K562 (cell line): ENCODE measurements at regions not wholly inside any gene's neighbourhood (a gene's known extent, or its start where the extent isn't known, plus 50 kb on each side); places are given as distances from the start of the nearest gene placed in this dataset.

ENCODE experiments used
- ATAC-seq: fragments of 200-7000 bp; cut with Tn5 transposase; 3 replicates; pipeline ENCODE4 v1.9.1; 2020; ENCODE audit warnings: moderate library complexity
- BruUV-seq: library from RNA; stranded (reverse); fragments of 400-500 nt; replicated peaks from 2 replicates; lab custom pipeline; 2021; lab: Mats Ljungman, UMichigan
- CTCF ChIA-PET: fragments of 300-600 bp; formaldehyde crosslinking; extraction: SDS; loops from one replicate; lab custom pipeline; 2021; ENCODE audit warnings: low intra/inter-chr PET ratio; lab: Yijun Ruan, JAX
- POLR2A ChIA-PET: fragments of 300-600, 350-650 bp; sonication (Branson Sonifier 250); formaldehyde crosslinking; extraction: SDS; loops from one replicate; lab custom pipeline; 2021; ENCODE audit warnings: antibody characterized with exemption, inconsistent platforms; lab: Yijun Ruan, JAX
- DNase-seq, 4 experiments: peaks; one replicate each; pipeline versions ENCODE4 v3.0.0 to v3.0.0-alpha.2; 2011 to 2018; ENCODE audit warnings: low spot score in 3 of 4, mixed read lengths in 3 of 4; ENCODE audit errors: extremely low read depth in 1 of 4
- FAIRE-seq: peaks from 2 replicates; lab custom pipeline; 2011; peaks lifted over from hg19 to GRCh38; lab: Jason Lieb, UNC
- H2AFZ ChIP-seq: 2 replicates; pipeline ENCODE4 v1.6.0; 2011; ENCODE audit warnings: low read depth, low read length, control low read depth, inconsistent platforms
- H3K27ac ChIP-seq: fragments of 200-600 bp; 3 replicates; pipeline ENCODE4 v1.8.0; 2011; ENCODE audit warnings: low read depth, mild to moderate bottlenecking, control low read depth, inconsistent platforms, low read length, moderate library complexity, mixed read lengths; ENCODE audit errors: extremely low read depth
- H3K27me3 ChIP-seq, 2 experiments: fragments of 300-600 bp in 1 of 2; 2 replicates in 1 of 2; 3 replicates in 1 of 2; pipeline versions ENCODE4 v1.6.0 to v1.8.0; 2011; ENCODE audit warnings: inconsistent platforms in 2 of 2, low read length in 2 of 2, mild to moderate bottlenecking in 1 of 2, mixed read lengths in 1 of 2, moderate library complexity in 1 of 2; ENCODE audit not compliant: control insufficient read depth in 2 of 2, insufficient read depth in 2 of 2
- H3K36me3 ChIP-seq: fragments of 300-600 bp; 3 replicates; pipeline ENCODE4 v1.8.0; 2011; ENCODE audit warnings: mild to moderate bottlenecking, low read length, inconsistent platforms; ENCODE audit not compliant: control insufficient read depth, insufficient read depth
- H3K4me1 ChIP-seq, 2 experiments: fragments of 200-600 bp in 1 of 2; replicated peaks in 1 of 2; 2 replicates in 1 of 2; 3 replicates in 1 of 2; pipeline versions ENCODE4 v1.5.1 to v1.8.0; 2011; ENCODE audit warnings: inconsistent platforms in 2 of 2, low read length in 2 of 2, mild to moderate bottlenecking in 1 of 2, mixed read lengths in 1 of 2, moderate library complexity in 1 of 2; ENCODE audit not compliant: control insufficient read depth in 2 of 2, insufficient read depth in 2 of 2
- H3K4me2 ChIP-seq: 2 replicates; pipeline ENCODE4 v1.6.1; 2011; ENCODE audit warnings: low read length, control low read depth, inconsistent platforms, mixed read lengths; ENCODE audit not compliant: insufficient read depth
- H3K4me3 ChIP-seq: fragments of 200-600 bp; sonication (generic), shearing (Covaris generic); 2 replicates; pipeline ENCODE4 v1.5.1; 2016; ENCODE audit warnings: control low read depth, inconsistent platforms
- H3K79me2 ChIP-seq: fragments of 200-600 bp; 3 replicates; pipeline ENCODE4 v1.8.0; 2011; ENCODE audit warnings: low read length, inconsistent platforms; ENCODE audit not compliant: control insufficient read depth, insufficient read depth
- H3K9ac ChIP-seq, 2 experiments: 2 replicates each; pipeline versions ENCODE4 v1.6.0 to v1.6.1; 2011; ENCODE audit warnings: low read depth in 2 of 2, low read length in 2 of 2, control low read depth in 1 of 2, inconsistent platforms in 1 of 2, mild to moderate bottlenecking in 1 of 2, mixed read lengths in 1 of 2; ENCODE audit not compliant: insufficient read depth in 1 of 2
- H3K9me1 ChIP-seq: one replicate; pipeline ENCODE4 v1.6.0; 2011; ENCODE audit warnings: inconsistent platforms, mild to moderate bottlenecking, low read length, moderate library complexity; ENCODE audit not compliant: control insufficient read depth, insufficient read depth
- H3K9me3 ChIP-seq: replicated peaks from 2 replicates; pipeline ENCODE4 v1.5.1; 2011; ENCODE audit warnings: low read depth, low read length, inconsistent platforms; ENCODE audit not compliant: control insufficient read depth, insufficient read depth
- H4K20me1 ChIP-seq: replicated peaks from 2 replicates; pipeline ENCODE4 v1.6.1; 2011; ENCODE audit warnings: low read length, inconsistent platforms, mixed read lengths; ENCODE audit not compliant: control insufficient read depth, insufficient read depth
- BRCA1 ChIP-seq, 2 experiments: fragments of 450-650 bp in 1 of 2; sonication (generic) in 1 of 2; formaldehyde crosslinking in 1 of 2; IDR thresholded peaks; 2 replicates each; pipeline versions ENCODE4 v1.5.0 to v1.6.1; 2017 to 2020; ENCODE audit warnings: mild to moderate bottlenecking in 1 of 2, missing genetic modification reagents in 1 of 2
- CBFA2T3 ChIP-seq: fragments of 450-650 bp; IDR thresholded peaks from 2 replicates; pipeline ENCODE4 v1.6.1; 2017
- CBX5 ChIP-seq: IDR thresholded peaks from 2 replicates; pipeline ENCODE4 v1.6.1; 2014; ENCODE audit warnings: low read depth, borderline replicate concordance
- CEBPZ ChIP-seq: fragments of 150-350 bp; IDR thresholded peaks from 2 replicates; pipeline ENCODE4 v1.6.1; 2014; ENCODE audit warnings: low read depth, mild to moderate bottlenecking, low read length, borderline replicate concordance
- CHD2 ChIP-seq: IDR thresholded peaks from 2 replicates; pipeline ENCODE4 v1.6.1; 2011; ENCODE audit warnings: low read depth, low read length
- CHD4 ChIP-seq: fragments of 200-600 bp; sonication (generic); IDR thresholded peaks from 3 replicates; pipeline ENCODE4 v1.6.1; 2012; ENCODE audit warnings: low read depth, mild to moderate bottlenecking, mixed read lengths, low read length, inconsistent platforms; ENCODE audit not compliant: insufficient read depth, insufficient replicate concordance, poor library complexity, severe bottlenecking
- MTF1 ChIP-seq: fragments of 250-450 bp; sonication (Bioruptor Pico); IDR thresholded peaks from 2 replicates; pipeline ENCODE4 v1.9.0; 2021; ENCODE audit warnings: moderate library complexity, mild to moderate bottlenecking, inconsistent platforms, borderline replicate concordance
- SMARCE1 ChIP-seq: fragments of 450-650 bp; IDR thresholded peaks from 2 replicates; pipeline ENCODE4 v1.7.1; 2016; ENCODE audit warnings: mild to moderate bottlenecking
- SRSF1 ChIP-seq: fragments of 200-400 bp; formaldehyde crosslinking; IDR thresholded peaks from 2 replicates; pipeline ENCODE4 v1.6.1; 2017; ENCODE audit warnings: mild to moderate bottlenecking, low read depth, low read length, moderate library complexity
- YY1 ChIP-seq, 3 experiments: IDR thresholded peaks; 2 replicates each; pipeline ENCODE4 v1.6.1; 2011; ENCODE audit warnings: low read length in 2 of 3, mild to moderate bottlenecking in 2 of 3, moderate library complexity in 2 of 3, borderline replicate concordance in 1 of 3, control low read depth in 1 of 3, low read depth in 1 of 3; ENCODE audit not compliant: insufficient read depth in 3 of 3, insufficient replicate concordance in 2 of 3, control insufficient read depth in 1 of 3, insufficient read length in 1 of 3; ENCODE audit errors: extremely low read depth in 1 of 3
- ZNF121 ChIP-seq: sonication (generic); formaldehyde crosslinking; conservative IDR thresholded peaks from 2 replicates; pipeline ENCODE4 v1.8.0; 2022; ENCODE audit warnings: missing genetic modification reagents
- ZNF707 ChIP-seq: fragments of 250-450 bp; sonication (Bioruptor Pico); conservative IDR thresholded peaks from 2 replicates; pipeline ENCODE4 v1.8.0; 2022; ENCODE audit warnings: inconsistent platforms, mild to moderate bottlenecking, moderate library complexity
- WGBS: fragments of 100-300 bp; shearing (Covaris generic); methylation state at CpG from one replicate; pipeline ENCODE4 v1.1.6; 2016; ENCODE audit warnings: low coverage, mixed read lengths; ENCODE audit not compliant: insufficient coverage; ENCODE audit errors: missing lambda C conversion rate; 5-methylcytosine and 5-hydroxymethylcytosine counted together
- in situ Hi-C: fragments of 300-500 bp; cut with MboI; formaldehyde crosslinking; loops from 4 replicates; pipeline ENCODE4 v1.15.0; 2018; ENCODE audit warnings: inconsistent platforms, mixed read lengths
- intact Hi-C: fragments of 100-400 bp; cut with micrococcal nuclease; formaldehyde crosslinking; loops from 2 replicates; pipeline ENCODE4 v1.14.2; 2022
- TF ChIP-seq, protein P1 (sequence below): sonication (generic); formaldehyde crosslinking; IDR thresholded peaks from 2 replicates; pipeline ENCODE4 v1.9.0; 2022; ENCODE audit warnings: mild to moderate bottlenecking, missing genetic modification reagents
- TF ChIP-seq, protein P2 (sequence below): fragments of 450-650 bp; IDR thresholded peaks from 2 replicates; pipeline ENCODE4 v1.6.1; 2018; ENCODE audit warnings: mild to moderate bottlenecking, low read depth; ENCODE audit not compliant: partially characterized antibody

- no peak overlapping the region for H3K27ac ChIP-seq
- no peaks in the 10 kb centered on the region for H3K9me3 ChIP-seq
- CTCF ChIA-PET = no interaction called here
- no TSS peak for BruUV-seq
- H3K27me3 ChIP-seq = no peaks in the 10 kb centered on the region
- intact Hi-C loops = no loop called here
- TF ChIP-seq CHD2 (no peak), SRSF1 (no peak), CBX5 (no peak), CBFA2T3 (no peak), YY1 (IDR thresholded peaks at IDR 0.05; ENCODE audit: borderline replicate concordance in 1 of 3, control insufficient read depth in 1 of 3, extremely low read depth in 1 of 3, insufficient read depth in 3 of 3, insufficient read length in 1 of 3, insufficient replicate concordance in 2 of 3, low read depth in 1 of 3, low read length in 2 of 3) (no peak), SMARCE1 (no peak), BRCA1 (IDR thresholded peaks at IDR 0.05) (no peak), BRCA1 (CRISPR knock-in tag; IDR thresholded peaks at IDR 0.05) (no peak), ZNF707 (CRISPR knock-in tag) (no peak), CHD4 (no peak), CEBPZ (no peak), ZNF121 (no peak), MTF1 (CRISPR knock-in tag) (no peak)
- TF ChIP-seq, protein P1, sequence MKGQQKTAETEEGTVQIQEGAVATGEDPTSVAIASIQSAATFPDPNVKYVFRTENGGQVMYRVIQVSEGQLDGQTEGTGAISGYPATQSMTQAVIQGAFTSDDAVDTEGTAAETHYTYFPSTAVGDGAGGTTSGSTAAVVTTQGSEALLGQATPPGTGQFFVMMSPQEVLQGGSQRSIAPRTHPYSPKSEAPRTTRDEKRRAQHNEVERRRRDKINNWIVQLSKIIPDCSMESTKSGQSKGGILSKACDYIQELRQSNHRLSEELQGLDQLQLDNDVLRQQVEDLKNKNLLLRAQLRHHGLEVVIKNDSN (CRISPR knock-in tag) = no peak
- TF ChIP-seq, protein P2, sequence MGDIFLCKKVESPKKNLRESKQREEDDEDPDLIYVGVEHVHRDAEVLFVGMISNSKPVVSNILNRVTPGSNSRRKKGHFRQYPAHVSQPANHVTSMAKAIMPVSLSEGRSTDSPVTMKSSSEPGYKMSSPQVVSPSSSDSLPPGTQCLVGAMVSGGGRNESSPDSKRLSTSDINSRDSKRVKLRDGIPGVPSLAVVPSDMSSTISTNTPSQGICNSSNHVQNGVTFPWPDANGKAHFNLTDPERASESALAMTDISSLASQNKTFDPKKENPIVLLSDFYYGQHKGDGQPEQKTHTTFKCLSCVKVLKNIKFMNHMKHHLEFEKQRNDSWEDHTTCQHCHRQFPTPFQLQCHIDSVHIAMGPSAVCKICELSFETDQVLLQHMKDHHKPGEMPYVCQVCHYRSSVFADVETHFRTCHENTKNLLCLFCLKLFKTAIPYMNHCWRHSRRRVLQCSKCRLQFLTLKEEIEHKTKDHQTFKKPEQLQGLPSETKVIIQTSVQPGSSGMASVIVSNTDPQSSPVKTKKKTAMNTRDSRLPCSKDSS = no peak
- FAIRE-seq = no peak
- no peak for DNase-seq
- no peaks in the 10 kb centered on the region for H3K9me1 ChIP-seq
- no peaks in the 10 kb centered on the region for H3K4me1 ChIP-seq
- no peak overlapping the region for H3K9ac ChIP-seq
- POLR2A ChIA-PET = no interaction called here
- H4K20me1 ChIP-seq = no peaks in the 10 kb centered on the region
- H3K36me3 ChIP-seq = no peaks in the 10 kb centered on the region
- no peak overlapping the region for H3K4me2 ChIP-seq
- WGBS = 0% methylated on average over 2 of the region's 2 CpGs
- H2AFZ ChIP-seq = no peak overlapping the region
- H3K79me2 ChIP-seq = no peaks in the 10 kb centered on the region
- no peak overlapping the region for H3K4me3 ChIP-seq
- ATAC-seq = no peak
- in situ Hi-C loops = no loop called here
These were observed 873.8 kb downstream of the TYW1 start for GRCh38 chr7:67870396-67870795.
